Liver (tissue), 8 donors: ENCODE measurements at regions not wholly inside any gene's neighbourhood (a gene's known extent, or its start where the extent isn't known, plus 50 kb on each side); places are given as distances from the start of the nearest gene placed in this dataset.

Experiments used
- DNase-seq: peaks from one replicate; pipeline ENCODE4 v3.0.0-alpha.2; 2017; ENCODE audit warnings: low spot score
- H3K27ac ChIP-seq, 2 donors: one replicate each; pipeline ENCODE4 v1.7.0; 2013; ENCODE audit warnings: inconsistent platforms in 2 of 2, low read length in 2 of 2, control low read depth in 1 of 2, low read depth in 1 of 2, mild to moderate bottlenecking in 1 of 2
- H3K27me3 ChIP-seq, 4 donors: one replicate each; pipeline versions ENCODE4 v1.6.1 to v1.7.0; 2013; ENCODE audit warnings: low read length in 3 of 4, inconsistent platforms in 1 of 4, mild to moderate bottlenecking in 1 of 4, moderate library complexity in 1 of 4; ENCODE audit not compliant: control insufficient read depth in 4 of 4, insufficient read depth in 4 of 4
- H3K36me3 ChIP-seq, 4 donors: one replicate each; pipeline versions ENCODE4 v1.6.1 to v1.7.0; 2013; ENCODE audit warnings: low read length in 3 of 4, mild to moderate bottlenecking in 3 of 4, low read depth in 1 of 4, moderate library complexity in 1 of 4; ENCODE audit not compliant: control insufficient read depth in 4 of 4, insufficient read depth in 3 of 4
- H3K4me1 ChIP-seq, 4 donors: one replicate each; pipeline versions ENCODE4 v1.6.1 to v1.7.0; 2013; ENCODE audit warnings: low read length in 3 of 4, mild to moderate bottlenecking in 3 of 4, moderate library complexity in 1 of 4; ENCODE audit not compliant: control insufficient read depth in 4 of 4, insufficient read depth in 4 of 4
- H3K4me3 ChIP-seq, 3 donors: one replicate each; pipeline versions ENCODE4 v1.6.1 to v1.7.0; 2013; ENCODE audit warnings: low read length in 3 of 3, control low read depth in 1 of 3, low read depth in 1 of 3, mild to moderate bottlenecking in 1 of 3
- H3K9ac ChIP-seq, 2 donors: one replicate each; pipeline ENCODE4 v1.7.0; 2013; ENCODE audit warnings: low read length in 2 of 2, mild to moderate bottlenecking in 2 of 2, moderate library complexity in 2 of 2, control low read depth in 1 of 2, low read depth in 1 of 2
- H3K9me3 ChIP-seq, 4 donors: one replicate each; pipeline versions ENCODE4 v1.6.1 to v1.7.0; 2013; ENCODE audit warnings: low read length in 3 of 4; ENCODE audit not compliant: control insufficient read depth in 4 of 4
- ATF3 ChIP-seq: IDR thresholded peaks from 2 replicates; pipeline ENCODE4 v1.6.1; 2016; ENCODE audit warnings: antibody characterized with exemption
- CTCF ChIP-seq: fragments of 150-350 bp; IDR thresholded peaks from 2 replicates; pipeline ENCODE4 v1.5.1; 2017; ENCODE audit warnings: improper control_type of control experiment, low read depth, low read length; ENCODE audit not compliant: missing input control
- EGR1 ChIP-seq, 2 donors: IDR thresholded peaks; 2 replicates each; pipeline ENCODE4 v1.6.1; 2016 to 2018; ENCODE audit warnings: antibody characterized with exemption in 2 of 2, low read depth in 2 of 2
- FOXA1 ChIP-seq: IDR thresholded peaks from 2 replicates; pipeline ENCODE4 v1.6.1; 2016; ENCODE audit warnings: antibody characterized with exemption
- FOXA2 ChIP-seq: IDR thresholded peaks from 2 replicates; pipeline ENCODE4 v1.6.1; 2016; ENCODE audit warnings: antibody characterized with exemption
- GABPA ChIP-seq, 2 donors: IDR thresholded peaks in 1 of 2; conservative IDR thresholded peaks in 1 of 2; 2 replicates each; pipeline ENCODE4 v1.6.1; 2016; ENCODE audit warnings: antibody characterized with exemption in 2 of 2, mild to moderate bottlenecking in 1 of 2, moderate library complexity in 1 of 2
- HNF4A ChIP-seq, 2 donors: conservative IDR thresholded peaks; 2 replicates each; pipeline ENCODE4 v1.6.1; 2016; ENCODE audit warnings: antibody characterized with exemption in 2 of 2, mild to moderate bottlenecking in 2 of 2
- HNF4G ChIP-seq: IDR thresholded peaks from 2 replicates; pipeline ENCODE4 v1.6.1; 2016; ENCODE audit warnings: antibody characterized with exemption
- JUND ChIP-seq, 2 donors: IDR thresholded peaks; 2 replicates each; pipeline ENCODE4 v1.6.1; 2016; ENCODE audit warnings: antibody characterized with exemption in 2 of 2
- MAX ChIP-seq: IDR thresholded peaks from 2 replicates; pipeline ENCODE4 v1.6.1; 2016; ENCODE audit warnings: antibody characterized with exemption
- NR2F2 ChIP-seq: IDR thresholded peaks from 2 replicates; pipeline ENCODE4 v1.6.1; 2016; ENCODE audit warnings: antibody characterized with exemption
- RAD21 ChIP-seq, 2 donors: IDR thresholded peaks; 2 replicates each; pipeline ENCODE4 v1.6.1; 2016; ENCODE audit warnings: antibody characterized with exemption in 2 of 2, mild to moderate bottlenecking in 2 of 2
- REST ChIP-seq: IDR thresholded peaks from 2 replicates; pipeline ENCODE4 v1.6.1; 2016; ENCODE audit warnings: antibody characterized with exemption, mild to moderate bottlenecking
- RXRA ChIP-seq, 2 donors: IDR thresholded peaks; 2 replicates each; pipeline ENCODE4 v1.6.1; 2017 to 2018; ENCODE audit warnings: antibody characterized with exemption in 2 of 2, mild to moderate bottlenecking in 1 of 2
- SP1 ChIP-seq: IDR thresholded peaks from 2 replicates; pipeline ENCODE4 v1.6.1; 2018; ENCODE audit warnings: antibody characterized with exemption, mild to moderate bottlenecking
- TAF1 ChIP-seq: conservative IDR thresholded peaks from 2 replicates; pipeline ENCODE4 v1.6.1; 2016; ENCODE audit warnings: antibody characterized with exemption, mild to moderate bottlenecking
- YY1 ChIP-seq: IDR thresholded peaks from 2 replicates; pipeline ENCODE4 v1.6.1; 2016; ENCODE audit warnings: antibody characterized with exemption, mild to moderate bottlenecking
- WGBS: extraction: QIAGEN DNeasy Blood & Tissue Kit; methylation state at CpG from one replicate; pipeline ENCODE4 v1.1.7; 2013; 5-methylcytosine and 5-hydroxymethylcytosine counted together
- donor health status: healthy.
- donor health status: healthy.
- donor health status: healthy.
- donor health status: healthy.
- donor health status: healthy.

- no peak for TF ChIP-seq CTCF
These were observed 65.5 kb upstream of the ST8SIA2 start (continued) for GRCh38 chr15:92328207-92328606.

- Histone ChIP-seq H3K9me3 (peaks cover 0 to 10% (median 3%) of the 10 kb centered on the region in 4 donors), H3K36me3 (no peaks in the 10 kb centered on the region), H3K9ac (no peak overlapping the region), H3K27me3 (peaks cover 0 to 4% (median under 1%) of the 10 kb centered on the region in 4 donors), H3K4me3 (no peak overlapping the region), H3K4me1 (no peaks in the 10 kb centered on the region), H3K27ac (no peak overlapping the region)
- WGBS = 79% methylated on average over 6 of the region's 6 CpGs
- DNase-seq = no peak
- no peak for TF ChIP-seq FOXA1
- no peak for TF ChIP-seq HNF4A (conservative IDR thresholded peaks at IDR 0.05)
- TF ChIP-seq RAD21 (IDR thresholded peaks at IDR 0.05) = no peak
- TF ChIP-seq FOXA2 = no peak
- TF ChIP-seq HNF4G = no peak
- no peak for TF ChIP-seq NR2F2
- TF ChIP-seq GABPA (IDR thresholded peaks at IDR 0.05 in 1 of 2, conservative IDR thresholded peaks at IDR 0.05 in 1 of 2) = no peak
- no peak for TF ChIP-seq YY1
- no peak for TF ChIP-seq TAF1
- no peak for TF ChIP-seq RXRA (IDR thresholded peaks at IDR 0.05)
- no peak for TF ChIP-seq JUND (IDR thresholded peaks at IDR 0.05)
- TF ChIP-seq MAX = no peak
- no peak for TF ChIP-seq EGR1 (IDR thresholded peaks at IDR 0.05; ENCODE audit: low read depth in 2 of 2)
- TF ChIP-seq ATF3 = no peak
These were observed 61.4 kb upstream of the ST8SIA2 start for GRCh38 chr15:92332125-92332899.

GRCh38 chr15:92333709-92334108 lies 60.0 kb upstream of the ST8SIA2 start:
- peaks cover 0 to 10% (median 3%) of the 10 kb centered on the region in 4 donors for H3K9me3 ChIP-seq
- H3K27me3 ChIP-seq = peaks cover 0 to 4% (median 0%) of the 10 kb centered on the region in 4 donors
- no peak overlapping the region for H3K9ac ChIP-seq
- WGBS = 52% methylated on average over 2 of the region's 2 CpGs
- H3K4me1 ChIP-seq = no peaks in the 10 kb centered on the region
- H3K4me3 ChIP-seq = no peak overlapping the region
- no peak overlapping the region for H3K27ac ChIP-seq
- H3K36me3 ChIP-seq = no peaks in the 10 kb centered on the region
- DNase-seq = no peak
- TF ChIP-seq MAX (no peak), FOXA2 (no peak), SP1 (no peak), TAF1 (no peak), JUND (IDR thresholded peaks at IDR 0.05) (no peak), REST (no peak), EGR1 (IDR thresholded peaks at IDR 0.05; ENCODE audit: low read depth in 2 of 2) (no peak), ATF3 (no peak), RXRA (IDR thresholded peaks at IDR 0.05) (no peak), NR2F2 (no peak), YY1 (no peak), CTCF (no peak), HNF4A (conservative IDR thresholded peaks at IDR 0.05) (no peak), GABPA (IDR thresholded peaks at IDR 0.05 in 1 of 2, conservative IDR thresholded peaks at IDR 0.05 in 1 of 2) (no peak), FOXA1 (no peak), HNF4G (no peak), RAD21 (IDR thresholded peaks at IDR 0.05) (no peak)
